PC-3 (cell line): ENCODE measurements at regions not wholly inside any gene's neighbourhood (a gene's known extent, or its start where the extent isn't known, plus 50 kb on each side); places are given as distances from the start of the nearest gene placed in this dataset.

ENCODE experiments used
- CTCF ChIP-seq: fragments of 300-600 bp; sonication (generic); conservative IDR thresholded peaks from 2 replicates; pipeline ENCODE4 v1.5.1; 2017; ENCODE audit warnings: antibody characterized with exemption, low read depth, mild to moderate bottlenecking, low read length
- EZH2 ChIP-seq: fragments of 300-600 bp; sonication (generic); IDR thresholded peaks from one replicate; pipeline ENCODE4 v1.6.1; 2017; ENCODE audit warnings: antibody characterized with exemption, mild to moderate bottlenecking, low read length; ENCODE audit not compliant: unreplicated experiment
- EZH2phosphoT487 ChIP-seq: fragments of 300-600 bp; sonication (generic); IDR thresholded peaks from 2 replicates; pipeline ENCODE4 v1.6.1; 2018; ENCODE audit warnings: mild to moderate bottlenecking, antibody characterized with exemption, low read length, borderline replicate concordance

- TF ChIP-seq CTCF (no peak), EZH2 (no peak), EZH2phosphoT487 (no peak)
Measured at GRCh38 chr9:20054734-20055133, 265.9 kb upstream of the SLC24A2 start.
